CD4-positive, CD25-positive, alpha-beta regulatory T cell (primary cell): ENCODE measurements at regions not wholly inside any gene's neighbourhood (a gene's known extent, or its start where the extent isn't known, plus 50 kb on each side); places are given as distances from the start of the nearest gene placed in this dataset.

Source experiments
- ATAC-seq, 2 donors: fragments of 150-1000 bp; cut with Tn5 transposase; one replicate each; pipeline ENCODE4 v1.10.0; 2021; ENCODE audit warnings: low read depth in 2 of 2, moderate number of reproducible peaks in 2 of 2, moderate library complexity in 1 of 2
- DNase-seq, 3 donors: peaks; one replicate each; pipeline versions ENCODE4 v3.0.0 to v3.0.0-alpha.2; 2012 to 2022; ENCODE audit warnings: mixed read lengths in 1 of 3
- H3K27ac ChIP-seq: one replicate; pipeline ENCODE4 v1.7.0; 2013; ENCODE audit warnings: mild to moderate bottlenecking, low read length; ENCODE audit not compliant: insufficient read depth, poor library complexity, severe bottlenecking
- H3K27me3 ChIP-seq: one replicate; pipeline ENCODE4 v1.7.0; 2013; ENCODE audit warnings: low read length; ENCODE audit not compliant: control insufficient read depth, insufficient read depth
- H3K36me3 ChIP-seq: one replicate; pipeline ENCODE4 v1.7.0; 2013; ENCODE audit warnings: mild to moderate bottlenecking, low read length, moderate library complexity; ENCODE audit not compliant: control insufficient read depth, insufficient read depth
- H3K4me1 ChIP-seq: 2 replicates; pipeline ENCODE4 v1.7.0; 2013; ENCODE audit warnings: mild to moderate bottlenecking, low read length; ENCODE audit not compliant: insufficient read depth, control insufficient read depth, poor library complexity, severe bottlenecking
- H3K4me3 ChIP-seq: one replicate; pipeline ENCODE4 v1.7.0; 2013; ENCODE audit warnings: low read depth, mild to moderate bottlenecking, low read length, moderate library complexity
- H3K9me3 ChIP-seq, 2 experiments: 1 replicate in 1 of 2; 2 replicates in 1 of 2; pipeline ENCODE4 v1.7.0; 2013; ENCODE audit warnings: low read length in 2 of 2, mild to moderate bottlenecking in 1 of 2, moderate library complexity in 1 of 2; ENCODE audit not compliant: control insufficient read depth in 2 of 2
- H3K27ac Mint-ChIP-seq, 3 donors: one replicate each; pipeline ENCODE4 v1.8.0; 2020 to 2022; ENCODE audit warnings: mild to moderate bottlenecking in 3 of 3, mixed read lengths in 3 of 3, moderate library complexity in 2 of 3
- H3K27me3 Mint-ChIP-seq: one replicate; pipeline ENCODE4 v1.8.0; 2022; ENCODE audit warnings: mild to moderate bottlenecking, mixed read lengths
- H3K36me3 Mint-ChIP-seq: one replicate; pipeline ENCODE4 v1.8.0; 2020; ENCODE audit warnings: mixed read lengths
- H3K4me1 Mint-ChIP-seq, 4 donors: one replicate each; pipeline ENCODE4 v1.8.0; 2020 to 2022; ENCODE audit warnings: mixed read lengths in 4 of 4, mild to moderate bottlenecking in 1 of 4
- H3K4me3 Mint-ChIP-seq, 4 donors: one replicate each; pipeline ENCODE4 v1.8.0; 2020 to 2022; ENCODE audit warnings: mild to moderate bottlenecking in 4 of 4, mixed read lengths in 4 of 4, moderate library complexity in 3 of 4
- H3K9me3 Mint-ChIP-seq, 7 donors: one replicate each; pipeline ENCODE4 v1.8.0; 2020 to 2022; ENCODE audit warnings: mixed read lengths in 7 of 7, mild to moderate bottlenecking in 3 of 7, moderate library complexity in 2 of 7

GRCh38 chr10:47235484-47235883, 64.5 kb upstream of the GDF10 start:
- no peak overlapping the region for H3K4me3 ChIP-seq
- H3K4me3 Mint-ChIP-seq: no peak overlapping the region
- no peaks in the 10 kb centered on the region for H3K27me3 Mint-ChIP-seq
- H3K36me3 Mint-ChIP-seq: no peaks in the 10 kb centered on the region
- H3K27ac ChIP-seq: no peak overlapping the region
- no peaks in the 10 kb centered on the region for H3K4me1 ChIP-seq
- no peaks in the 10 kb centered on the region for H3K4me1 Mint-ChIP-seq
- no peaks in the 10 kb centered on the region for H3K27me3 ChIP-seq
- DNase-seq: no peak
- H3K36me3 ChIP-seq: no peaks in the 10 kb centered on the region
- H3K27ac Mint-ChIP-seq: no peak overlapping the region
- peaks cover 0 to 5% (median 0%) of the 10 kb centered on the region in 7 donors for H3K9me3 Mint-ChIP-seq
- H3K9me3 ChIP-seq: no peaks in the 10 kb centered on the region
- no peak for ATAC-seq

- Mint-ChIP-seq H3K27me3 (no peaks in the 10 kb centered on the region), H3K27ac (no peak overlapping the region), H3K4me3 (peak overlapping the region in 1 of 4 donors; percentile 24), H3K36me3 (no peaks in the 10 kb centered on the region), H3K9me3 (peaks cover 0 to 5% (median 0%) of the 10 kb centered on the region in 7 donors), H3K4me1 (peaks cover 0 to under 1% (median 0%) of the 10 kb centered on the region in 4 donors)
- Histone ChIP-seq H3K4me1 (no peaks in the 10 kb centered on the region), H3K9me3 (no peaks in the 10 kb centered on the region), H3K36me3 (no peaks in the 10 kb centered on the region), H3K4me3 (no peak overlapping the region), H3K27ac (no peak overlapping the region), H3K27me3 (no peaks in the 10 kb centered on the region)
- ATAC-seq (no peak), DNase-seq (no peak)
These were observed 62.4 kb upstream of the GDF10 start for GRCh38 chr10:47237316-47238260.

- DNase-seq (no peak), ATAC-seq (no peak)
- Mint-ChIP-seq H3K27me3 (no peaks in the 10 kb centered on the region), H3K36me3 (no peaks in the 10 kb centered on the region), H3K9me3 (peaks cover 0 to 5% (median 0%) of the 10 kb centered on the region in 7 donors), H3K27ac (no peak overlapping the region), H3K4me3 (no peak overlapping the region), H3K4me1 (peaks cover 0 to 4% (median 1%) of the 10 kb centered on the region in 4 donors)
- no peaks in the 10 kb centered on the region for H3K36me3 ChIP-seq
- H3K4me1 ChIP-seq: no peaks in the 10 kb centered on the region
- no peaks in the 10 kb centered on the region for H3K27me3 ChIP-seq
- no peak overlapping the region for H3K4me3 ChIP-seq
- H3K27ac ChIP-seq: no peak overlapping the region
- H3K9me3 ChIP-seq: no peaks in the 10 kb centered on the region
These were observed 61.5 kb upstream of the GDF10 start for GRCh38 chr10:47238331-47239095.

GRCh38 chr10:47239211-47239610, 60.8 kb upstream of the GDF10 start:
- H3K4me1 ChIP-seq: no peaks in the 10 kb centered on the region
- no peak overlapping the region for H3K27ac ChIP-seq
- H3K9me3 Mint-ChIP-seq: peaks cover 0 to 5% (median 0%) of the 10 kb centered on the region in 7 donors
- ATAC-seq: no peak
- DNase-seq: no peak
- H3K36me3 ChIP-seq: no peaks in the 10 kb centered on the region
- no peaks in the 10 kb centered on the region for H3K36me3 Mint-ChIP-seq
- H3K4me3 Mint-ChIP-seq: no peak overlapping the region
- peaks cover 0 to 4% (median 1%) of the 10 kb centered on the region in 4 donors for H3K4me1 Mint-ChIP-seq
- no peak overlapping the region for H3K27ac Mint-ChIP-seq
- no peaks in the 10 kb centered on the region for H3K9me3 ChIP-seq
- no peak overlapping the region for H3K4me3 ChIP-seq
- no peaks in the 10 kb centered on the region for H3K27me3 Mint-ChIP-seq
- H3K27me3 ChIP-seq: no peaks in the 10 kb centered on the region

- H3K9me3 ChIP-seq: no peaks in the 10 kb centered on the region
- Mint-ChIP-seq H3K36me3 (no peaks in the 10 kb centered on the region), H3K9me3 (peaks cover 0 to 5% (median 0%) of the 10 kb centered on the region in 7 donors), H3K27ac (no peak overlapping the region), H3K4me1 (peaks cover 0 to 4% (median 2%) of the 10 kb centered on the region in 4 donors), H3K4me3 (no peak overlapping the region), H3K27me3 (no peaks in the 10 kb centered on the region)
- no peak overlapping the region for H3K27ac ChIP-seq
- H3K36me3 ChIP-seq: no peaks in the 10 kb centered on the region
- ATAC-seq: no peak
- no peaks in the 10 kb centered on the region for H3K27me3 ChIP-seq
- DNase-seq: no peak
- H3K4me3 ChIP-seq: no peak overlapping the region
- H3K4me1 ChIP-seq: no peaks in the 10 kb centered on the region
These were observed 59.8 kb upstream of the GDF10 start for GRCh38 chr10:47240173-47240572.

GRCh38 chr10:47241256-47241655, 58.7 kb upstream of the GDF10 start:
- no peak for ATAC-seq
- no peaks in the 10 kb centered on the region for H3K4me1 ChIP-seq
- no peak overlapping the region for H3K4me3 Mint-ChIP-seq
- no peaks in the 10 kb centered on the region for H3K36me3 Mint-ChIP-seq
- H3K4me1 Mint-ChIP-seq: peaks cover 0 to 4% (median 2%) of the 10 kb centered on the region in 4 donors
- no peak for DNase-seq
- no peak overlapping the region for H3K4me3 ChIP-seq
- no peaks in the 10 kb centered on the region for H3K36me3 ChIP-seq
- H3K9me3 Mint-ChIP-seq: peaks cover 0 to 2% (median 0%) of the 10 kb centered on the region in 7 donors
- no peaks in the 10 kb centered on the region for H3K27me3 ChIP-seq
- H3K9me3 ChIP-seq: no peaks in the 10 kb centered on the region
- H3K27me3 Mint-ChIP-seq: no peaks in the 10 kb centered on the region
- no peak overlapping the region for H3K27ac ChIP-seq
- no peak overlapping the region for H3K27ac Mint-ChIP-seq

GRCh38 chr10:47241946-47242867, 57.8 kb upstream of the GDF10 start:
- no peak overlapping the region for H3K4me3 Mint-ChIP-seq
- no peaks in the 10 kb centered on the region for H3K36me3 Mint-ChIP-seq
- no peak for DNase-seq

More at GRCh38 chr10:47241946-47242867, 57.8 kb upstream of the GDF10 start:
- peaks cover 0 to 2% (median 0%) of the 10 kb centered on the region in 7 donors for H3K9me3 Mint-ChIP-seq
- H3K4me3 ChIP-seq: no peak overlapping the region
- H3K27ac ChIP-seq: no peak overlapping the region
- peaks cover 0 to 4% (median 2%) of the 10 kb centered on the region in 4 donors for H3K4me1 Mint-ChIP-seq
- no peaks in the 10 kb centered on the region for H3K36me3 ChIP-seq
- no peak for ATAC-seq
- H3K4me1 ChIP-seq: no peaks in the 10 kb centered on the region
- H3K27me3 ChIP-seq: no peaks in the 10 kb centered on the region
- no peaks in the 10 kb centered on the region for H3K9me3 ChIP-seq
- H3K27me3 Mint-ChIP-seq: no peaks in the 10 kb centered on the region
- H3K27ac Mint-ChIP-seq: no peak overlapping the region
